IMR-90 (cell line): ENCODE measurements at regions not wholly inside any gene's neighbourhood (a gene's known extent, or its start where the extent isn't known, plus 50 kb on each side); places are given as distances from the start of the nearest gene placed in this dataset.

Experiments
- ATAC-seq: fragments of 200-7000 bp; cut with Tn5 transposase; 2 replicates; pipeline ENCODE4 v1.9.1; 2020; ENCODE audit warnings: low read depth, mild to moderate bottlenecking, moderate library complexity
- BruUV-seq: library from RNA; stranded (reverse); fragments of 400-500 nt; replicated peaks from 2 replicates; lab custom pipeline; 2021; lab: Mats Ljungman, UMichigan
- CTCF ChIA-PET: fragments of 300-600 bp; formaldehyde crosslinking; extraction: SDS; loops from one replicate; lab custom pipeline; 2021; ENCODE audit warnings: antibody characterized with exemption; lab: Yijun Ruan, JAX
- POLR2A ChIA-PET: fragments of 300-600 bp; sonication (Branson Sonifier 250); formaldehyde crosslinking; loops from one replicate; lab custom pipeline; 2022; ENCODE audit warnings: antibody characterized with exemption; ENCODE audit not compliant: unreplicated experiment; lab: Charles Lee
- DNase-seq: peaks from one replicate; pipeline ENCODE4 v3.0.0; 2013
- H2AFZ ChIP-seq: replicated peaks from 2 replicates; pipeline ENCODE3; 2013; ENCODE audit warnings: low read length, mild to moderate bottlenecking; ENCODE audit not compliant: poor library complexity
- H2AK5ac ChIP-seq: 2 replicates; pipeline ENCODE4 v1.6.1; 2013; ENCODE audit warnings: low read depth, low read length, inconsistent platforms
- H2AK9ac ChIP-seq: replicated peaks from 2 replicates; pipeline ENCODE3; 2013; ENCODE audit warnings: mild to moderate bottlenecking, low read depth, low read length, moderate library complexity; ENCODE audit not compliant: poor library complexity
- H2BK120ac ChIP-seq: 2 replicates; pipeline ENCODE4 v1.6.1; 2013; ENCODE audit warnings: low read depth, low read length, inconsistent platforms
- H2BK15ac ChIP-seq: 3 replicates; pipeline ENCODE4 v1.6.1; 2013; ENCODE audit warnings: low read depth, low read length, inconsistent platforms
- H2BK20ac ChIP-seq: 2 replicates; pipeline ENCODE4 v1.6.1; 2013; ENCODE audit warnings: low read depth, mild to moderate bottlenecking, inconsistent platforms, low read length, moderate library complexity
- H2BK5ac ChIP-seq: 2 replicates; pipeline ENCODE4 v1.6.1; 2013; ENCODE audit warnings: mild to moderate bottlenecking, low read depth, low read length, inconsistent platforms; ENCODE audit not compliant: poor library complexity, severe bottlenecking
- H3K14ac ChIP-seq: replicated peaks from 2 replicates; pipeline ENCODE4 v1.6.1; 2013; ENCODE audit warnings: low read depth, low read length, inconsistent platforms
- H3K18ac ChIP-seq: 2 replicates; pipeline ENCODE4 v1.6.1; 2013; ENCODE audit warnings: low read depth, low read length, control low read depth
- H3K23ac ChIP-seq: 2 replicates; pipeline ENCODE4 v1.6.1; 2013; ENCODE audit warnings: low read depth, low read length, inconsistent platforms
- H3K27ac ChIP-seq: 2 replicates; pipeline ENCODE4 v1.5.1; 2013; ENCODE audit warnings: mild to moderate bottlenecking, control low read depth, low read length; ENCODE audit not compliant: insufficient read depth
- H3K27me3 ChIP-seq: 2 replicates; pipeline ENCODE4 v1.6.1; 2013; ENCODE audit warnings: low read length; ENCODE audit not compliant: control insufficient read depth, insufficient read depth
- H3K36me3 ChIP-seq: 2 replicates; pipeline ENCODE4 v1.6.1; 2013; ENCODE audit warnings: low read length, mixed read lengths; ENCODE audit not compliant: control insufficient read depth, insufficient read depth
- H3K4ac ChIP-seq: 2 replicates; pipeline ENCODE4 v1.6.1; 2013; ENCODE audit warnings: low read depth, low read length, inconsistent platforms
- H3K4me1 ChIP-seq: 2 replicates; pipeline ENCODE4 v1.6.1; 2013; ENCODE audit warnings: low read length, mixed read lengths; ENCODE audit not compliant: control insufficient read depth, insufficient read depth
- H3K4me2 ChIP-seq: 2 replicates; pipeline ENCODE4 v1.6.1; 2013; ENCODE audit warnings: low read depth, mild to moderate bottlenecking, control low read depth, low read length, moderate library complexity
- H3K4me3 ChIP-seq: 2 replicates; pipeline ENCODE4 v1.5.1; 2013; ENCODE audit warnings: low read depth, mild to moderate bottlenecking, control low read depth, low read length, moderate library complexity; ENCODE audit not compliant: insufficient read depth
- H3K56ac ChIP-seq: 2 replicates; pipeline ENCODE4 v1.6.1; 2013; ENCODE audit warnings: low read length, inconsistent platforms; ENCODE audit not compliant: insufficient read depth; ENCODE audit errors: extremely low read depth
- H3K79me1 ChIP-seq, 2 experiments: 2 replicates each; pipeline ENCODE4 v1.6.1; 2013; ENCODE audit warnings: low read length in 2 of 2, inconsistent platforms in 1 of 2, low read depth in 1 of 2
- H3K9ac ChIP-seq: 2 replicates; pipeline ENCODE4 v1.6.1; 2013; ENCODE audit warnings: low read depth, low read length, control low read depth
- H3K9me1 ChIP-seq: 2 replicates; pipeline ENCODE4 v1.6.1; 2013; ENCODE audit warnings: low read length, inconsistent platforms; ENCODE audit not compliant: insufficient read depth
- H3K9me3 ChIP-seq: 2 replicates; pipeline ENCODE4 v1.6.1; 2013; ENCODE audit warnings: low read length; ENCODE audit not compliant: control insufficient read depth, insufficient read depth
- H4K20me1 ChIP-seq: 2 replicates; pipeline ENCODE4 v1.6.1; 2013; ENCODE audit warnings: low read length, inconsistent platforms; ENCODE audit not compliant: insufficient read depth
- H4K5ac ChIP-seq: 2 replicates; pipeline ENCODE4 v1.6.1; 2013; ENCODE audit warnings: mild to moderate bottlenecking, low read depth, low read length, control low read depth
- H4K8ac ChIP-seq, 2 experiments: 2 replicates each; pipeline ENCODE4 v1.6.1; 2013; ENCODE audit warnings: low read depth in 2 of 2, low read length in 2 of 2, control low read depth in 1 of 2, inconsistent platforms in 1 of 2
- H4K91ac ChIP-seq: 2 replicates; pipeline ENCODE4 v1.6.1; 2013; ENCODE audit warnings: low read depth, low read length, inconsistent platforms; ENCODE audit not compliant: insufficient read depth
- POLR2A ChIP-seq: IDR thresholded peaks from 2 replicates; pipeline ENCODE4 v1.6.1; 2012; ENCODE audit warnings: mild to moderate bottlenecking, low read depth, low read length
- RCOR1 ChIP-seq: IDR thresholded peaks from 2 replicates; pipeline ENCODE4 v1.6.1; 2012; ENCODE audit warnings: mild to moderate bottlenecking, low read length, improper control_type of control experiment; ENCODE audit not compliant: insufficient replicate concordance
- RFX5 ChIP-seq: IDR thresholded peaks from 2 replicates; pipeline ENCODE4 v1.8.0; 2012; ENCODE audit warnings: low read depth, mild to moderate bottlenecking, low read length, moderate library complexity
- USF2 ChIP-seq: fragments of 150-350 bp; IDR thresholded peaks from 2 replicates; pipeline ENCODE4 v1.6.1; 2017; ENCODE audit warnings: mild to moderate bottlenecking, antibody characterized with exemption, low read length, low read depth
- WGBS, 2 experiments: methylation state at CpG; one replicate each; pipeline versions ENCODE4 v1.1.5 to v1.1.7; 2013; ENCODE audit warnings: missing lambda C conversion rate in 2 of 2; ENCODE audit not compliant: insufficient read length in 1 of 2; ENCODE audit errors: extremely low coverage in 2 of 2; 5-methylcytosine and 5-hydroxymethylcytosine counted together
- dilution Hi-C: fragments of 300-500 bp; cut with HindIII; formaldehyde crosslinking; loops from one replicate; pipeline ENCODE4 v1.14.3; 2018; ENCODE audit warnings: low sequenced_read_pairs; ENCODE audit not compliant: unreplicated experiment
- in situ Hi-C: fragments of 300-500 bp; cut with MboI; formaldehyde crosslinking; loops from 3 replicates; pipeline ENCODE4 v1.14.3; 2019; ENCODE audit warnings: low sequenced_read_pairs, inconsistent platforms, mixed read lengths
- intact Hi-C: fragments of 100-400 bp; cut with micrococcal nuclease; formaldehyde crosslinking; loops from 2 replicates; pipeline ENCODE4 v1.10.0; 2022

GRCh38 chr2:34402376-34402775 lies 803.3 kb upstream of the FAM98A start:
- WGBS, 2 experiments = no CpG with 5 or more reads among the region's 3 CpGs
- intact Hi-C loops = no loop called here

More at GRCh38 chr2:34402376-34402775, 803.3 kb upstream of the FAM98A start:
- Histone ChIP-seq H4K5ac (no peak overlapping the region), H4K8ac (no peak overlapping the region), H2AK5ac (no peak overlapping the region), H2AFZ (no peak overlapping the region), H4K91ac (no peak overlapping the region), H3K4me2 (no peak overlapping the region), H4K20me1 (no peaks in the 10 kb centered on the region), H3K27me3 (no peaks in the 10 kb centered on the region), H3K27ac (no peak overlapping the region), H3K79me1 (no peaks in the 10 kb centered on the region), H2BK15ac (no peak overlapping the region), H3K14ac (no peak overlapping the region), H2BK20ac (no peak overlapping the region), H3K36me3 (no peaks in the 10 kb centered on the region), H3K4me3 (no peak overlapping the region), H3K9me1 (no peaks in the 10 kb centered on the region), H3K23ac (no peak overlapping the region), H3K9me3 (no peaks in the 10 kb centered on the region; the same call in 1 of the 2 replicates), H2BK5ac (no peak overlapping the region), H2AK9ac (no peak overlapping the region), H3K56ac (no peak overlapping the region), H2BK120ac (no peak overlapping the region), H3K4me1 (no peaks in the 10 kb centered on the region), H3K18ac (no peak overlapping the region), H3K9ac (no peak overlapping the region), H3K4ac (no peak overlapping the region)
- no TSS peak for BruUV-seq
- DNase-seq = no peak
- dilution Hi-C loops (no loop called here), in situ Hi-C loops (no loop called here)
- no peak for TF ChIP-seq RFX5
- no peak for TF ChIP-seq POLR2A
- no peak for TF ChIP-seq USF2
- TF ChIP-seq RCOR1 = no peak
- CTCF ChIA-PET = no interaction called here
- POLR2A ChIA-PET = no interaction called here
- ATAC-seq = no peak
